ENCODE measurements at regions not wholly inside any gene's neighbourhood (a gene's known extent, or its start where the extent isn't known, plus 50 kb on each side); places are given as distances from the start of the nearest gene placed in this dataset.

DNA sequence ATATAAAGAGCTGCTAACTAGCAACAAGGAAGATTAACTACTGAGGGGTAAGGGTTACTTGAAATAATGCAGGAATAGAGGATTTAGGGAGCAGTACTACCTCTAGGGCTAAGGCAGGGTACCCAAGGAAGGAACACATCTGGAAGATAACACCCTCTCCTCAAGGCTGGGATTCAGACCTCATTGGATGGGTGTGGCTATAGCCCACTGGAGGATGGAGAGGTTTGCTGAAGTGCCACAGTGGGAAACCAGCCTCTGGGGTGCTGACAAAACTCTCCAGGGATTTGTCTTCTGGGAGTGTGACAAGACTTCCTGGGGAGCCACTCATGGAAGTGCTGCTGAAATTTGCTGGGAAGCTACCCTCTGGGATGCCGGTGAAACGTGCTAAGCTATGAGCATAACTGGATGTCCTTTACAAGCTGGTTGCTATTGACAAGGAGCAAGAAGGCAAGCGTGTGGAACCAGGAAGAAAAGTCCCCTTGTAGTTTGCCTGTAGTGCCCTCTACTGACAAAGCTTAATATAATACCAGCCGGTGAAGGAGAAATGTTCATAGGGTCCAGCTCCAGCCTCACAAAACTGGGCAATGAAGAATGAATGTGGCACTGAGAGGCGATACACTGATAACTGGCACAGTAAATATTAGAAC is 122.8 kb upstream of the USP24 start:
- H3K4me3 Mint-ChIP-seq (ENCODE audit: unreplicated experiment): no peak overlapping the region
- no peak overlapping the region for H3K27ac Mint-ChIP-seq (ENCODE audit: unreplicated experiment)

DNA sequence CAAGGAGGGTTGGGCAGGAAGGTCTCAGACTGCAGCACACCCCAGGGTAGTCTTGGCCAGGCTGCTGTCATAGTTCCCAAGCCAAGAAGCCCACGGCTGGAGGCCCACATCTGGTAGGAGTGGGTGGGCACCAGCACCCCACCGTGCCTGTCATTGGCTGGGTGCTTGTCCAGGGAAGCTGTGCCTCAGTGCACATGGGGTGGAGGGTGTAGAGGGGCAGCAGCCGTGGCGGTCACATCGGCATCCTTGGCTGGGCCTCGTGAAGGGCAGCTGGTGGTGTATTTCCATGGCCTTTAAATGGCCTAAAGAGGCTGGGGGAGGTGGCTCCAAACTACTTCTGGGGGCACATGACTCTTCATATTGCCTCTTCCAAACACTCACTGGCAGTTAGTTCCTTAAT is 119.6 kb upstream of the USP24 start:
- Mint-ChIP-seq H3K4me1 (ENCODE audit: low read depth, unreplicated experiment) (no peaks in the 10 kb centered on the region), H3K27me3 (ENCODE audit: unreplicated experiment) (peaks cover 7% of the 10 kb centered on the region), H3K4me3 (ENCODE audit: unreplicated experiment) (no peak overlapping the region), H3K9me3 (ENCODE audit: unreplicated experiment) (peaks cover 6% of the 10 kb centered on the region), H3K36me3 (ENCODE audit: unreplicated experiment) (peaks cover under 1% of the 10 kb centered on the region), H3K27ac (ENCODE audit: unreplicated experiment) (no peak overlapping the region)
- no peak for DNase-seq
- TF ChIP-seq, protein P1, sequence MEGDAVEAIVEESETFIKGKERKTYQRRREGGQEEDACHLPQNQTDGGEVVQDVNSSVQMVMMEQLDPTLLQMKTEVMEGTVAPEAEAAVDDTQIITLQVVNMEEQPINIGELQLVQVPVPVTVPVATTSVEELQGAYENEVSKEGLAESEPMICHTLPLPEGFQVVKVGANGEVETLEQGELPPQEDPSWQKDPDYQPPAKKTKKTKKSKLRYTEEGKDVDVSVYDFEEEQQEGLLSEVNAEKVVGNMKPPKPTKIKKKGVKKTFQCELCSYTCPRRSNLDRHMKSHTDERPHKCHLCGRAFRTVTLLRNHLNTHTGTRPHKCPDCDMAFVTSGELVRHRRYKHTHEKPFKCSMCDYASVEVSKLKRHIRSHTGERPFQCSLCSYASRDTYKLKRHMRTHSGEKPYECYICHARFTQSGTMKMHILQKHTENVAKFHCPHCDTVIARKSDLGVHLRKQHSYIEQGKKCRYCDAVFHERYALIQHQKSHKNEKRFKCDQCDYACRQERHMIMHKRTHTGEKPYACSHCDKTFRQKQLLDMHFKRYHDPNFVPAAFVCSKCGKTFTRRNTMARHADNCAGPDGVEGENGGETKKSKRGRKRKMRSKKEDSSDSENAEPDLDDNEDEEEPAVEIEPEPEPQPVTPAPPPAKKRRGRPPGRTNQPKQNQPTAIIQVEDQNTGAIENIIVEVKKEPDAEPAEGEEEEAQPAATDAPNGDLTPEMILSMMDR (IDR thresholded peaks at IDR 0.05; ENCODE audit: partially characterized antibody, unreplicated experiment): no peak

More for the DNA sequence above, 122.8 kb upstream of the USP24 start:
- DNase-seq: no peak
- H3K4me1 Mint-ChIP-seq (ENCODE audit: low read depth, unreplicated experiment): no peaks in the 10 kb centered on the region
- TF ChIP-seq, protein P1 (IDR thresholded peaks at IDR 0.05; ENCODE audit: partially characterized antibody, unreplicated experiment): no peak
- H3K27me3 Mint-ChIP-seq (ENCODE audit: unreplicated experiment): peaks cover 5% of the 10 kb centered on the region
- peaks cover 6% of the 10 kb centered on the region for H3K36me3 Mint-ChIP-seq (ENCODE audit: unreplicated experiment)
- H3K9me3 Mint-ChIP-seq (ENCODE audit: unreplicated experiment): peaks cover 4% of the 10 kb centered on the region

DNA sequence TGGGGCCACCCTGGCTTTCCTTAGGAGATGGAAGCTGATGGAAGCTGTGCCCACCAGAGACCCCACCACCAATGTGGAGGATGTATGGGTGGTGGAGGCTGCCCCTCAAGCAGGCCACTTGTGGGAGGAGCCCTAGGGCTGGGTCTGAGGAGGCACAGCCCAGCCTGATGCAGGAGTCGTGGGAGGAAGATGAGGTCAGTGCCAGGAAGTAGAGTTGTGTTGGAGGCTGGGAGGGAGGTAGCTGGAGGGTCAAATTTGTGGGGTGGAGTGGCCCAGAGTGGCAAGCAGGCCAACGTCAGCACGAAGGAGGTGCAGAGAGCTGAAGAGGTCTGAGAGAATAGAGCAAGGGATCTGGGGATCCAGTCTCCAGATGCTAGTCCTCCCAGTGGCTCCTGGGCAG is 119.0 kb upstream of the USP24 start:
- Mint-ChIP-seq H3K27me3 (ENCODE audit: unreplicated experiment) (peaks cover 7% of the 10 kb centered on the region), H3K36me3 (ENCODE audit: unreplicated experiment) (no peaks in the 10 kb centered on the region), H3K4me3 (ENCODE audit: unreplicated experiment) (no peak overlapping the region), H3K27ac (ENCODE audit: unreplicated experiment) (no peak overlapping the region), H3K9me3 (ENCODE audit: unreplicated experiment) (peaks cover 6% of the 10 kb centered on the region), H3K4me1 (ENCODE audit: low read depth, unreplicated experiment) (no peaks in the 10 kb centered on the region)
- no peak for DNase-seq
- TF ChIP-seq, protein P1 (IDR thresholded peaks at IDR 0.05; ENCODE audit: partially characterized antibody, unreplicated experiment): no peak

DNA sequence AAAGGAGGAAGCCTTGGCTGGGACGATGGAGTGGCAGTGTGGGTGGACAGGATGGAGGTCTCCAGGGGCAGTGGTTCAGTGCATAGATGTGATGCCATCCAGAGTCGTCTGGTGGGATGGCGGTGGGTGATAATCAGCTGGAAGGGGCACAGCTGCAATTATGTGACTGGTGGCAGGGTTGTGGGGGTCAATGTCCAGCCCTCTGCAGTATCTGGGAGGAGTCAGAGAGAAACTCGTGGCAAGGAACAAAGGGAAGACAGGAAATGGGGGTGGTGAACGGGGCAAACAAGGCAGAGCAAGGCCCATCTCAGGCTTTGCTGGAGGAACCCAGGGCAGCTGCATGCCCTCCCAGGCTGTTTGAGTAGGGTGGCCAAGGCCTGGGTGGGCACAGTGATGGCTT is 118.3 kb upstream of the USP24 start:
- Mint-ChIP-seq H3K27me3 (ENCODE audit: unreplicated experiment) (peaks cover 10% of the 10 kb centered on the region), H3K9me3 (ENCODE audit: unreplicated experiment) (peaks cover 6% of the 10 kb centered on the region), H3K4me3 (ENCODE audit: unreplicated experiment) (no peak overlapping the region), H3K36me3 (ENCODE audit: unreplicated experiment) (no peaks in the 10 kb centered on the region), H3K4me1 (ENCODE audit: low read depth, unreplicated experiment) (no peaks in the 10 kb centered on the region), H3K27ac (ENCODE audit: unreplicated experiment) (no peak overlapping the region)
- TF ChIP-seq, protein P1 (IDR thresholded peaks at IDR 0.05; ENCODE audit: partially characterized antibody, unreplicated experiment): no peak
- no peak for DNase-seq

DNA sequence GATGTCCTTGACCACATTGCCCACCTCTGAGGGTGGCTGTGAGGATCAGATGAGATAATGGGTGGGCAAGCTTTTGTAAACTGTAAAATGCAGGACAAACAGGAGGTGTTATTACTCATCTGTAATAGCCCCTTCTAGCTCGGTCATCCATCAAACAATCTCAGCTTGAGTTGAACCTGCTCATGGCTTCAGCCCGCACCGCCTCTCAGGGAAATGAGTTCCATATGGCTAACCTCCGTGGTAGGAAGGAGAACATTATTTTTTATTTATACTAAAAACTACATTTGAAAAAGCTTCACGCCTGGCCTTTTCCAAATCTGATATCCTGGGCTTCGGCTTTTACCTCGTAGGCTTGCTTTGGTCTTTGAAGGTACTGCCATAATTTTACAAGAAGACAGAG is 116.2 kb upstream of the USP24 start:
- TF ChIP-seq, protein P1 (IDR thresholded peaks at IDR 0.05; ENCODE audit: partially characterized antibody, unreplicated experiment): no peak
- Mint-ChIP-seq H3K9me3 (ENCODE audit: unreplicated experiment) (peaks cover 5% of the 10 kb centered on the region), H3K36me3 (ENCODE audit: unreplicated experiment) (no peaks in the 10 kb centered on the region), H3K4me1 (ENCODE audit: low read depth, unreplicated experiment) (no peaks in the 10 kb centered on the region), H3K27ac (ENCODE audit: unreplicated experiment) (no peak overlapping the region), H3K4me3 (ENCODE audit: unreplicated experiment) (no peak overlapping the region), H3K27me3 (ENCODE audit: unreplicated experiment) (peaks cover 12% of the 10 kb centered on the region)
- no peak for DNase-seq

All from glutamatergic neuron (in vitro differentiated cells).